ENCODE measurements at regions not wholly inside any gene's neighbourhood (a gene's known extent, or its start where the extent isn't known, plus 50 kb on each side); places are given as distances from the start of the nearest gene placed in this dataset.

- DNase-seq (ENCODE audit: low read depth in 2 of 2): no peak
These were observed 215.6 kb upstream of the CDH5 start for GRCh38 chr16:66150698-66151482.

GRCh38 chr16:66147291-66147690 lies 219.2 kb upstream of the CDH5 start:
- DNase-seq (ENCODE audit: low read depth in 2 of 2): no peak

- DNase-seq (ENCODE audit: low read depth in 2 of 2): no peak
These were observed 219.7 kb upstream of the CDH5 start for GRCh38 chr16:66146798-66147197.

DNA sequence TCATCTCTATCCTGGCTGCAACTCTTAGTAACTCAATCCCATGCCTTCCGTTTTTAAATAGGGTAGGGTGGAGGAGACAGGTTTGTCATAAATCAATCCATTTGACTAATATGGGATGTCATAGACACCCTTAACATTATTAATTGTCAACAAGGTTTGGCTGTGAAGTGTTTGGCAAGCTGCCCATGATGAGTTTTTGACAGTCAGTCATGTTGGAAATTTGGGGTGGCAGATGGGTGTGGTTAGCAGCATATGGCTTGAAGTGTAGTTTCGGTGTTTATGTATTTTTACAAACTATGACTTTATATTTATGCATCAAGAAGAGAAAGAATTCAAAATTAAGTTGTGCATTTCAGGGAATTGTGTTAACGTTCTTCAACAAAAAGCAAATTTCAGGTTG lies 221.8 kb upstream of the CDH5 start:
- DNase-seq (ENCODE audit: low read depth in 2 of 2): no peak

- no peak for DNase-seq (ENCODE audit: low read depth in 2 of 2)
These were observed 223.1 kb upstream of the CDH5 start for GRCh38 chr16:66143415-66143814.

GRCh38 chr16:66141885-66142284 lies 224.6 kb upstream of the CDH5 start:
- no peak for DNase-seq (ENCODE audit: low read depth in 2 of 2)

DNA sequence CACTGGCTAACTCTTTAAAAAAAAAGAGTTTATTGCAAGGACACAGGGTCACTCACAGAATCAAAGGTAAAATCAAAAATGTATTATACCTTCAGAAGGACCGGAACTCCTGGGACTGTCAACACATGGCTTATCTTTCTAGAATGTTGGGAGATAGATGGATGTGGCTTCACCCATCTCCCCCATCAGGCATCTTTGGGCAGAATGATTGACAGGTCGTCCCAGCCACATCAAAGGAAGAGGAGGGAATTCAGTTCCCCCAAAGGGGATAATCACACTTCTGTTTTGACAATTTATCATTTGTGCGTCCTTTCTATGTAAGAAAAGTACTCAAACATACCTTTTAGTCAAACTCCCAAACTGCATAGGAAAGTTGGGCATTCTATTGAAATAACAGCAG lies 228.6 kb upstream of the CDH5 start:
- no peak for DNase-seq (ENCODE audit: low read depth in 2 of 2)

DNA sequence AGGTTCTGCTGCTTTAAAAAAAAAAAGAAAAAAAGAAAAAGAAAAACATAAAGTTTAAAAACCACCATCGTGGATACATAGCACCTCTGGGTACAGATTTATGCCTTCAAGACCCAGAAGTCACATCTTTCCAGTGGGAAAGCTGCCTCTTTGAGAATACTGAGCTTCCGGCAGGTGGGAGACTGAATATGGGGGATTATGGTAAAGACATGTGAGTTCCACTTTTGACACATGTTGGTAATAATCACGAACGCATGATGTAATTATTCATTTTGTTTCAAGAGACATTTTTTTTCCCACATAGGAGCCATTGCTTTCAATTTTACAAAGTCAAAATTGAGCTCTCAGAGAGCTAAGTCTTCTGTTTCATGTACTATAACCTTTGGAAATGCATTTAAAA lies 229.7 kb upstream of the CDH5 start:
- no peak for DNase-seq (ENCODE audit: low read depth in 2 of 2)

DNA sequence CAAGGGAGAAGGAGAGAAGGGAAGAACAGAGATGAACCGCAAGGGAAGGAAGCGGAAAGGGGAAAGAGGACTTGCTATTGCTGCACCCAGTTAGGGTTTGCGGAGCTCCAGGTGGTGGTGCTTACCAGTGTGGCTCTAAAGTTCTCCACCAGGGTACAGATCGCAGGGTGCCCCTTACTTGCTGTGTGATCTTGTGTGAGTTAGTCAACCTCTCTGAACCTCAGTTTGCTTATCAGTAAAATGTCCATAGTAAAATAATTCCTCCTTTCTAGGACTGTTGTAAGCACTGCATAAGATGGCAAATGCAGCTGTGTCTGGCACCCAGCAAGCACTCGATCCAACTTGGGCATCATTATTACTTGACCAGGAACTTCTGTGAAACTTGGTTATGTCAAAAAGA lies 230.7 kb upstream of the CDH5 start:
- no peak for DNase-seq (ENCODE audit: low read depth in 2 of 2)

GRCh38 chr16:66135421-66135831 lies 231.1 kb upstream of the CDH5 start:
- DNase-seq (ENCODE audit: low read depth in 2 of 2): no peak

DNA sequence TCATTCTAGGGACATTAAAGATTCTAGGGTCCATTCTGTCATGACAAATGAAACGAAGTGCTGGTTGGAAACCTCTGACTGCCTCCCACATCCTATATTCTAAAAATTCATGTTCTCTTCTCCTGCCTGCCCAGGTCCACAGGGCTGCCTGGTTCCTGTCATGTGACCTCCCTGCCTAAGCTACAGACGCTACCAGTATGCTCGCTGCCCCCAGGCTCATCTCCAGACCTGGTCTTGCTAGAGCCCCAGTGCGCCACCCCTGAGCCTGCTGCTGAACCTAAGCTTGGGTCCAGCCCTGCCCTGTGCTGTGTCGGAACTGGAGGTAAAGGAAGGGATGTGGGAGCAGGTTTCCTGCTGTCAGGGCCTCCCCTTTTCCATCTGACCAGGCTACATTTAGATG lies 231.6 kb upstream of the CDH5 start:
- DNase-seq (ENCODE audit: low read depth in 2 of 2): no peak

GRCh38 chr16:66133643-66134338 lies 232.7 kb upstream of the CDH5 start:
- DNase-seq (ENCODE audit: low read depth in 2 of 2): no peak

- no peak for DNase-seq (ENCODE audit: low read depth in 2 of 2)
These were observed 234.6 kb upstream of the CDH5 start for GRCh38 chr16:66131895-66132294.

- DNase-seq (ENCODE audit: low read depth in 2 of 2): no peak
These were observed 235.2 kb upstream of the CDH5 start for GRCh38 chr16:66131156-66131807.

GRCh38 chr16:66130296-66130905 lies 236.1 kb upstream of the CDH5 start:
- DNase-seq (ENCODE audit: low read depth in 2 of 2): no peak

- no peak for DNase-seq (ENCODE audit: low read depth in 2 of 2)
These were observed 237.3 kb upstream of the CDH5 start for GRCh38 chr16:66129196-66129595.

GRCh38 chr16:66128371-66128770 lies 238.1 kb upstream of the CDH5 start:
- no peak for DNase-seq (ENCODE audit: low read depth in 2 of 2)

- DNase-seq (ENCODE audit: low read depth in 2 of 2): peak in 1 of 2 donors; percentile 36
These were observed 238.8 kb upstream of the CDH5 start for GRCh38 chr16:66127459-66128370.

GRCh38 chr16:66121466-66121865 lies 245.0 kb upstream of the CDH5 start:
- no peak for DNase-seq (ENCODE audit: low read depth in 2 of 2)

DNA sequence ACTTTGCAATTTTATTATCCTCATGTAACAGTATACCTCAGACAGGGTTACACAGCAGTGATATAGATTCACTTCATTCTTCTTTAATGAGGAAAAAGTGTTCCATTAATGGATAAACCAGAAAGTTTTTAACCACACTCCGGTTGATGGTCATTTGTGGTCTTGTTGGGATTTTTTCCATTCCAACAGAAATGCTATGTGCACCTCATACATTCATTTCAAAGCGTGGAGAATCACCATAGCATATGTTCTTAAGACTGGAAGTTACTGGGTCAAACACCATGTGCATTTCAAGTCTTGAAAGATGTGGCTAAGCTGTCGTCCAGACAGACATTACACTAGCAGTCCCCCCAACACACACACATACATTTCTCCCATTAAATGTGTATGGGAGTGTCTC lies 245.8 kb upstream of the CDH5 start:
- no peak for DNase-seq (ENCODE audit: low read depth in 2 of 2)

All from lung microvascular endothelial cell (primary cell).